SK-N-SH treated with all-trans-retinoic acid at 6 μM for 48 hours (cell line): ENCODE measurements at regions not wholly inside any gene's neighbourhood (a gene's known extent, or its start where the extent isn't known, plus 50 kb on each side); places are given as distances from the start of the nearest gene placed in this dataset.
A peak's percentile ranks its signal among the peaks of the same experiment; 100 is the strongest.

Experiments
- ATAC-seq: fragments of 200-7000 bp; cut with Tn5 transposase; 3 replicates; pipeline ENCODE4 v1.9.1; 2020; ENCODE audit warnings: mild to moderate bottlenecking, moderate library complexity
- ARNTL ChIP-seq: fragments of 450-650 bp; formaldehyde crosslinking; IDR thresholded peaks from 2 replicates; pipeline ENCODE4 v1.5.0; 2020; ENCODE audit warnings: low read depth, mild to moderate bottlenecking, moderate library complexity, borderline replicate concordance
- BACH2 ChIP-seq: fragments of 250-450 bp; sonication (Bioruptor Pico); IDR thresholded peaks from 2 replicates; pipeline ENCODE4 v1.9.0; 2021; ENCODE audit warnings: mild to moderate bottlenecking, borderline replicate concordance
- CSDC2 ChIP-seq: fragments of 250-450 bp; sonication (Bioruptor Pico); IDR thresholded peaks from 2 replicates; pipeline ENCODE4 v1.5.0; 2020; ENCODE audit warnings: mild to moderate bottlenecking, moderate library complexity
- ESRRG ChIP-seq: fragments of 250-450 bp; sonication (Bioruptor Pico); IDR thresholded peaks from 2 replicates; pipeline ENCODE4 v1.6.1; 2021; ENCODE audit warnings: mild to moderate bottlenecking
- GLIS3 ChIP-seq: fragments of 250-450 bp; sonication (Bioruptor Pico); IDR thresholded peaks from 2 replicates; pipeline ENCODE4 v1.5.0; 2020; ENCODE audit warnings: mild to moderate bottlenecking, moderate library complexity
- PPARA ChIP-seq: fragments of 250-450 bp; sonication (Bioruptor Pico); IDR thresholded peaks from 2 replicates; pipeline ENCODE4 v1.5.0; 2020; ENCODE audit warnings: mild to moderate bottlenecking, borderline replicate concordance
- RARB ChIP-seq: fragments of 250-450 bp; sonication (Bioruptor Pico); IDR thresholded peaks from 2 replicates; pipeline ENCODE4 v1.8.0; 2021; ENCODE audit warnings: mild to moderate bottlenecking, moderate library complexity
- TCF4 ChIP-seq: fragments of 250-450 bp; sonication (Bioruptor Pico); IDR thresholded peaks from 2 replicates; pipeline ENCODE4 v1.8.0; 2021; ENCODE audit warnings: mild to moderate bottlenecking, moderate library complexity, borderline replicate concordance
- TOX ChIP-seq: fragments of 250-450 bp; sonication (Bioruptor Pico); IDR thresholded peaks from 2 replicates; pipeline ENCODE4 v1.8.0; 2021; ENCODE audit warnings: mild to moderate bottlenecking, moderate library complexity, borderline replicate concordance
- ZC3H10 ChIP-seq: fragments of 250-450 bp; sonication (Bioruptor Pico); IDR thresholded peaks from 2 replicates; pipeline ENCODE4 v1.5.1; 2021; ENCODE audit warnings: mild to moderate bottlenecking, moderate library complexity
- ZFP3 ChIP-seq: fragments of 250-450 bp; sonication (Bioruptor Pico); IDR thresholded peaks from 2 replicates; pipeline ENCODE4 v1.5.0; 2020; ENCODE audit warnings: mild to moderate bottlenecking, moderate library complexity
- ZFP30 ChIP-seq: fragments of 450-650 bp; formaldehyde crosslinking; IDR thresholded peaks from 2 replicates; pipeline ENCODE4 v1.5.0; 2022; ENCODE audit warnings: mild to moderate bottlenecking, moderate library complexity
- ZNF565 ChIP-seq: fragments of 450-650 bp; formaldehyde crosslinking; conservative IDR thresholded peaks from 2 replicates; pipeline ENCODE4 v1.5.0; 2020; ENCODE audit warnings: low read depth, mild to moderate bottlenecking, moderate library complexity
- ZNF70 ChIP-seq: fragments of 450-650 bp; formaldehyde crosslinking; IDR thresholded peaks from 2 replicates; pipeline ENCODE4 v1.5.0; 2020; ENCODE audit warnings: mild to moderate bottlenecking, moderate library complexity
- ZNF8 ChIP-seq: fragments of 450-650 bp; formaldehyde crosslinking; IDR thresholded peaks from 2 replicates; pipeline ENCODE4 v1.5.0; 2020; ENCODE audit warnings: mild to moderate bottlenecking, moderate library complexity
- TF ChIP-seq, protein P1 (sequence below): fragments of 250-450 bp; sonication (Bioruptor Pico); IDR thresholded peaks from 2 replicates; pipeline ENCODE4 v1.5.0; 2020; ENCODE audit warnings: mild to moderate bottlenecking, moderate library complexity
- TF ChIP-seq, protein P2 (sequence below): fragments of 250-450 bp; sonication (Bioruptor Pico); IDR thresholded peaks from 2 replicates; pipeline ENCODE4 v1.8.0; 2020; ENCODE audit warnings: mild to moderate bottlenecking, moderate library complexity, borderline replicate concordance
- TF ChIP-seq, protein P3 (sequence below): fragments of 250-450 bp; sonication (Bioruptor Pico); IDR thresholded peaks from 2 replicates; pipeline ENCODE4 v1.5.1; 2020; ENCODE audit warnings: low read depth, mild to moderate bottlenecking, moderate library complexity
- TF ChIP-seq, protein P4 (sequence below): fragments of 250-450 bp; sonication (Bioruptor Pico); IDR thresholded peaks from 2 replicates; pipeline ENCODE4 v1.8.0; 2021; ENCODE audit warnings: low read depth, mild to moderate bottlenecking, moderate library complexity, borderline replicate concordance

- TF ChIP-seq, protein P1, sequence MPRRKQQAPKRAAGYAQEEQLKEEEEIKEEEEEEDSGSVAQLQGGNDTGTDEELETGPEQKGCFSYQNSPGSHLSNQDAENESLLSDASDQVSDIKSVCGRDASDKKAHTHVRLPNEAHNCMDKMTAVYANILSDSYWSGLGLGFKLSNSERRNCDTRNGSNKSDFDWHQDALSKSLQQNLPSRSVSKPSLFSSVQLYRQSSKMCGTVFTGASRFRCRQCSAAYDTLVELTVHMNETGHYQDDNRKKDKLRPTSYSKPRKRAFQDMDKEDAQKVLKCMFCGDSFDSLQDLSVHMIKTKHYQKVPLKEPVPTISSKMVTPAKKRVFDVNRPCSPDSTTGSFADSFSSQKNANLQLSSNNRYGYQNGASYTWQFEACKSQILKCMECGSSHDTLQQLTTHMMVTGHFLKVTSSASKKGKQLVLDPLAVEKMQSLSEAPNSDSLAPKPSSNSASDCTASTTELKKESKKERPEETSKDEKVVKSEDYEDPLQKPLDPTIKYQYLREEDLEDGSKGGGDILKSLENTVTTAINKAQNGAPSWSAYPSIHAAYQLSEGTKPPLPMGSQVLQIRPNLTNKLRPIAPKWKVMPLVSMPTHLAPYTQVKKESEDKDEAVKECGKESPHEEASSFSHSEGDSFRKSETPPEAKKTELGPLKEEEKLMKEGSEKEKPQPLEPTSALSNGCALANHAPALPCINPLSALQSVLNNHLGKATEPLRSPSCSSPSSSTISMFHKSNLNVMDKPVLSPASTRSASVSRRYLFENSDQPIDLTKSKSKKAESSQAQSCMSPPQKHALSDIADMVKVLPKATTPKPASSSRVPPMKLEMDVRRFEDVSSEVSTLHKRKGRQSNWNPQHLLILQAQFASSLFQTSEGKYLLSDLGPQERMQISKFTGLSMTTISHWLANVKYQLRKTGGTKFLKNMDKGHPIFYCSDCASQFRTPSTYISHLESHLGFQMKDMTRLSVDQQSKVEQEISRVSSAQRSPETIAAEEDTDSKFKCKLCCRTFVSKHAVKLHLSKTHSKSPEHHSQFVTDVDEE (CRISPR knock-in tag): no peak
- TF ChIP-seq ZC3H10 (CRISPR knock-in tag) (no peak), BACH2 (no peak), TOX (CRISPR knock-in tag) (no peak), ZFP3 (CRISPR knock-in tag) (no peak), PPARA (no peak), TCF4 (CRISPR knock-in tag) (no peak)
- TF ChIP-seq, protein P2, sequence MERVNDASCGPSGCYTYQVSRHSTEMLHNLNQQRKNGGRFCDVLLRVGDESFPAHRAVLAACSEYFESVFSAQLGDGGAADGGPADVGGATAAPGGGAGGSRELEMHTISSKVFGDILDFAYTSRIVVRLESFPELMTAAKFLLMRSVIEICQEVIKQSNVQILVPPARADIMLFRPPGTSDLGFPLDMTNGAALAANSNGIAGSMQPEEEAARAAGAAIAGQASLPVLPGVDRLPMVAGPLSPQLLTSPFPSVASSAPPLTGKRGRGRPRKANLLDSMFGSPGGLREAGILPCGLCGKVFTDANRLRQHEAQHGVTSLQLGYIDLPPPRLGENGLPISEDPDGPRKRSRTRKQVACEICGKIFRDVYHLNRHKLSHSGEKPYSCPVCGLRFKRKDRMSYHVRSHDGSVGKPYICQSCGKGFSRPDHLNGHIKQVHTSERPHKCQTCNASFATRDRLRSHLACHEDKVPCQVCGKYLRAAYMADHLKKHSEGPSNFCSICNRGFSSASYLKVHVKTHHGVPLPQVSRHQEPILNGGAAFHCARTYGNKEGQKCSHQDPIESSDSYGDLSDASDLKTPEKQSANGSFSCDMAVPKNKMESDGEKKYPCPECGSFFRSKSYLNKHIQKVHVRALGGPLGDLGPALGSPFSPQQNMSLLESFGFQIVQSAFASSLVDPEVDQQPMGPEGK (CRISPR knock-in tag): no peak
- TF ChIP-seq, protein P3, sequence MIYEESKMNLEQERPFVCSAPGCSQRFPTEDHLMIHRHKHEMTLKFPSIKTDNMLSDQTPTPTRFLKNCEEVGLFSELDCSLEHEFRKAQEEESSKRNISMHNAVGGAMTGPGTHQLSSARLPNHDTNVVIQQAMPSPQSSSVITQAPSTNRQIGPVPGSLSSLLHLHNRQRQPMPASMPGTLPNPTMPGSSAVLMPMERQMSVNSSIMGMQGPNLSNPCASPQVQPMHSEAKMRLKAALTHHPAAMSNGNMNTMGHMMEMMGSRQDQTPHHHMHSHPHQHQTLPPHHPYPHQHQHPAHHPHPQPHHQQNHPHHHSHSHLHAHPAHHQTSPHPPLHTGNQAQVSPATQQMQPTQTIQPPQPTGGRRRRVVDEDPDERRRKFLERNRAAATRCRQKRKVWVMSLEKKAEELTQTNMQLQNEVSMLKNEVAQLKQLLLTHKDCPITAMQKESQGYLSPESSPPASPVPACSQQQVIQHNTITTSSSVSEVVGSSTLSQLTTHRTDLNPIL (CRISPR knock-in tag): no peak
- no peak for ATAC-seq
Measured at GRCh38 chr6:113129991-113130390, 727.2 kb upstream of the MARCKS start.

- peak; percentile 88 for ATAC-seq
- TF ChIP-seq, protein P1 (CRISPR knock-in tag): no peak
- TF ChIP-seq BACH2: no peak
- no peak for TF ChIP-seq ZFP3 (CRISPR knock-in tag)
- no peak for TF ChIP-seq TCF4 (CRISPR knock-in tag)
- no peak for TF ChIP-seq ZNF70 (CRISPR knock-in tag)
- TF ChIP-seq ZFP30 (CRISPR knock-in tag): no peak
- TF ChIP-seq RARB: no peak
- TF ChIP-seq ARNTL (CRISPR knock-in tag): no peak
- TF ChIP-seq, protein P2 (CRISPR knock-in tag): no peak
- TF ChIP-seq CSDC2: no peak
- no peak for TF ChIP-seq ZNF8 (CRISPR knock-in tag)
Measured at GRCh38 chr6:113137426-113137825, 719.7 kb upstream of the MARCKS start.

GRCh38 chr6:113140721-113141120, 716.4 kb upstream of the MARCKS start:
- no peak for ATAC-seq
- TF ChIP-seq ZFP30 (CRISPR knock-in tag) (no peak), RARB (no peak), GLIS3 (no peak), ESRRG (CRISPR knock-in tag) (no peak), TOX (CRISPR knock-in tag) (no peak), ZFP3 (CRISPR knock-in tag) (no peak), CSDC2 (no peak), ZNF565 (no peak)
- TF ChIP-seq, protein P1 (CRISPR knock-in tag): no peak
- TF ChIP-seq, protein P3 (CRISPR knock-in tag): no peak
- TF ChIP-seq, protein P4, sequence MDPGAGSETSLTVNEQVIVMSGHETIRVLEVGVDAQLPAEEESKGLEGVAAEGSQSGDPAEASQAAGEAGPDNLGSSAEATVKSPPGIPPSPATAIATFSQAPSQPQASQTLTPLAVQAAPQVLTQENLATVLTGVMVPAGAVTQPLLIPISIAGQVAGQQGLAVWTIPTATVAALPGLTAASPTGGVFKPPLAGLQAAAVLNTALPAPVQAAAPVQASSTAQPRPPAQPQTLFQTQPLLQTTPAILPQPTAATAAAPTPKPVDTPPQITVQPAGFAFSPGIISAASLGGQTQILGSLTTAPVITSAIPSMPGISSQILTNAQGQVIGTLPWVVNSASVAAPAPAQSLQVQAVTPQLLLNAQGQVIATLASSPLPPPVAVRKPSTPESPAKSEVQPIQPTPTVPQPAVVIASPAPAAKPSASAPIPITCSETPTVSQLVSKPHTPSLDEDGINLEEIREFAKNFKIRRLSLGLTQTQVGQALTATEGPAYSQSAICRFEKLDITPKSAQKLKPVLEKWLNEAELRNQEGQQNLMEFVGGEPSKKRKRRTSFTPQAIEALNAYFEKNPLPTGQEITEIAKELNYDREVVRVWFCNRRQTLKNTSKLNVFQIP (CRISPR knock-in tag): no peak
